ENCODE measurements at regions not wholly inside any gene's neighbourhood (a gene's known extent, or its start where the extent isn't known, plus 50 kb on each side); places are given as distances from the start of the nearest gene placed in this dataset.

DNA sequence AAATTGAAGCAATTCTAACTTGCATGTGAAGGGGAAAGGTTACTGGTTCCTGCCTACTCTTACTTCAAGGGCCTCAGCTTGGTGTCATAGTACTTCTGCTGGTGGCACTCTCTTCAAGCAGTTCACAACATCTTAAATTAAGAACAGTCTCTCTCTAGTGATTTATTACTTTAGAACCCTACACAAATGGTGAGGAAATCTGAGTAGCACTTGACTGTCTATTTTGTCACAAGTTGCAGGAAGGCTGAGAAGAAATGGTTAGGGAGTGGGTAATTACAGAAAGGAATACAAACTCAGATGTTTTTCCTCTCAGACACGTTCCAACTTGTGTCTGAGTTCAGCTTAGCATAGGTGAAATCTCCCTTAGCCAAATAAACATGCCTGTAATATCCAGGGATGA is 242.3 kb upstream of the GRIA3 start:
- no peak overlapping the region for H3K4me3 ChIP-seq (ENCODE audit: control insufficient read depth in 2 of 3, extremely low read depth in 1 of 3, insufficient read depth in 2 of 3, low read depth in 1 of 3, low read length in 3 of 3)
- FAIRE-seq (no peak), DNase-seq (ENCODE audit: low read depth, low spot score) (no peak)
- no peaks in the 10 kb centered on the region for H3K4me1 ChIP-seq (ENCODE audit: control insufficient read depth, extremely low read depth, insufficient read depth, low read length)
- no peak overlapping the region for H3K4me2 ChIP-seq (ENCODE audit: control insufficient read depth, extremely low read depth, insufficient read depth, low read depth, low read length)
- no peaks in the 10 kb centered on the region for H3K36me3 ChIP-seq (ENCODE audit: control insufficient read depth in 2 of 2, extremely low read depth in 1 of 2, insufficient read depth in 2 of 2, low read length in 2 of 2)
- H3K79me2 ChIP-seq (ENCODE audit: control insufficient read depth, insufficient read depth, low read length): no peaks in the 10 kb centered on the region
- H3K9me1 ChIP-seq (ENCODE audit: control insufficient read depth, extremely low read depth, insufficient read depth, low read length): no peaks in the 10 kb centered on the region
- H3K9ac ChIP-seq (ENCODE audit: control insufficient read depth, extremely low read depth, insufficient read depth, low read length): no peak overlapping the region
- H3K9me3 ChIP-seq (ENCODE audit: control insufficient read depth, low read depth, low read length): no peaks in the 10 kb centered on the region
- no peak overlapping the region for H2AFZ ChIP-seq (ENCODE audit: control insufficient read depth, low read length)
- H3K27ac ChIP-seq (ENCODE audit: control insufficient read depth, insufficient read depth, low read length): no peak overlapping the region
- TF ChIP-seq EZH2 (IDR thresholded peaks at IDR 0.05; ENCODE audit: low read length): no peak
- no peak for TF ChIP-seq CTCF (optimal IDR thresholded peaks at IDR 0.05 in 1 of 3, IDR thresholded peaks at IDR 0.05 in 1 of 3, conservative IDR thresholded peaks at IDR 0.05 in 1 of 3; ENCODE audit: extremely low read depth in 1 of 3, insufficient read depth in 2 of 3, low read length in 3 of 3)
- dilution Hi-C loops (cut with MboI; ENCODE audit: extremely low pct_ligation_motif_present, low sequenced_read_pairs): no loop called here
- no peaks in the 10 kb centered on the region for H3K27me3 ChIP-seq (ENCODE audit: control insufficient read depth, extremely low read depth, insufficient read depth, low read length)
- H4K20me1 ChIP-seq (ENCODE audit: control insufficient read depth, extremely low read depth, insufficient read depth, low read length): no peaks in the 10 kb centered on the region

DNA sequence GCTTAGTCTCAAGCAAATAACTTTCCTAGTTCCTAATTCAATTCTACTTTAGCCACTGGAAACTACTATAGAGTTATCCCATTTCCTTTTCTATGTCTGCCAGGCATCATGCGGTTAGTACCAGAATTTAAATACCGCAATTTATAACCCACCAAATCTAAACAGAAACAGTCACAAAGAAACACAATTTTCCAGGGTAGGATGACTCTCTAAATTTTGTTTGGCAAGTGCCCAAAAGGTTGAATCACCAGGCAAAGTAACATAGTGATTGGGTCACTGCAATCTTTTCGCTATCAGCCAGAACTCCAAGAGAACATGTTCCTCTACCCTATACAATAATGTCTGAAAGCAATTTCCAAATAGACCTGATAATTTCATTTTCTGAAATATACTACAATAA is 240.2 kb upstream of the GRIA3 start:
- no peak for TF ChIP-seq EZH2 (IDR thresholded peaks at IDR 0.05; ENCODE audit: low read length)
- no peak for TF ChIP-seq CTCF (optimal IDR thresholded peaks at IDR 0.05 in 1 of 3, IDR thresholded peaks at IDR 0.05 in 1 of 3, conservative IDR thresholded peaks at IDR 0.05 in 1 of 3; ENCODE audit: extremely low read depth in 1 of 3, insufficient read depth in 2 of 3, low read length in 3 of 3)
- H3K27ac ChIP-seq (ENCODE audit: control insufficient read depth, insufficient read depth, low read length): no peak overlapping the region
- FAIRE-seq (no peak), DNase-seq (ENCODE audit: low read depth, low spot score) (no peak)
- H3K36me3 ChIP-seq (ENCODE audit: control insufficient read depth in 2 of 2, extremely low read depth in 1 of 2, insufficient read depth in 2 of 2, low read length in 2 of 2): no peaks in the 10 kb centered on the region
- no peaks in the 10 kb centered on the region for H3K4me1 ChIP-seq (ENCODE audit: control insufficient read depth, extremely low read depth, insufficient read depth, low read length)
- dilution Hi-C loops (cut with MboI; ENCODE audit: extremely low pct_ligation_motif_present, low sequenced_read_pairs): no loop called here
- H3K9me3 ChIP-seq (ENCODE audit: control insufficient read depth, low read depth, low read length): no peaks in the 10 kb centered on the region
- H4K20me1 ChIP-seq (ENCODE audit: control insufficient read depth, extremely low read depth, insufficient read depth, low read length): no peaks in the 10 kb centered on the region
- H2AFZ ChIP-seq (ENCODE audit: control insufficient read depth, low read length): no peak overlapping the region
- H3K9me1 ChIP-seq (ENCODE audit: control insufficient read depth, extremely low read depth, insufficient read depth, low read length): no peaks in the 10 kb centered on the region
- H3K4me3 ChIP-seq (ENCODE audit: control insufficient read depth in 2 of 3, extremely low read depth in 1 of 3, insufficient read depth in 2 of 3, low read depth in 1 of 3, low read length in 3 of 3): no peak overlapping the region
- H3K9ac ChIP-seq (ENCODE audit: control insufficient read depth, extremely low read depth, insufficient read depth, low read length): no peak overlapping the region
- no peaks in the 10 kb centered on the region for H3K79me2 ChIP-seq (ENCODE audit: control insufficient read depth, insufficient read depth, low read length)
- no peaks in the 10 kb centered on the region for H3K27me3 ChIP-seq (ENCODE audit: control insufficient read depth, extremely low read depth, insufficient read depth, low read length)
- no peak overlapping the region for H3K4me2 ChIP-seq (ENCODE audit: control insufficient read depth, extremely low read depth, insufficient read depth, low read depth, low read length)

All from keratinocyte (primary cell).